ENCODE measurements at regions not wholly inside any gene's neighbourhood (a gene's known extent, or its start where the extent isn't known, plus 50 kb on each side); places are given as distances from the start of the nearest gene placed in this dataset.
"Not testable (repeated sequence)": the region's sequence is repeated elsewhere in the genome, so short reads cannot be mapped to it uniquely, and the experiment has no call there.

DNA sequence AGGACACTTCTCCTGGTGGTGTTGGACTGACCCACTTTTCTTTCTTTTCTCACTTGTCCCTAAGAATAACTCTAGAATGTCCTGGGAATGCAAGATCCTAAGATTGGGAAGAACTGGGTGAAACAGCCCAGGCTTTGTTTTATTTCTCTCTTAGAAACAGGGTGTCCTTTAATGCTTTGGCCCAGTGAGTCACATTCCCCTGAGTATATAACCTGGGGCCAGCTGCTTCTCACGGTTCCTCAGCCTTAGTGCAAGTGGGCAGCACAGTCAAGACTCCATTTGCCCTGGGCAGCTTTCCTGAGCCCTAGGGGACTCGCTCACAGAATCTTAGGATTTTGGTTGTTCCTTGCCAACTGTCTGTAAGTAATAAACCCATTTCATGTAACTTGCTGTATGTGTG lies 355.0 kb downstream of the DSC3 start:
- ATAC-seq = no peak
- Histone ChIP-seq H3K27ac (no peak overlapping the region), H3K9me3 (no peaks in the 10 kb centered on the region), H3K36me3 (no peaks in the 10 kb centered on the region), H3K4me1 (peaks cover 0 to 11% (median 0%) of the 10 kb centered on the region in 3 donors), H3K4me3 (no peak overlapping the region), H3K27me3 (no peaks in the 10 kb centered on the region)
- 58% methylated on average over 2 of the region's 2 CpGs; no CpG with 5 or more reads in 1 of the 2 donors for WGBS, 2 donors (ENCODE audit: low coverage in 1 of 2)
- TF ChIP-seq POLR2A (IDR thresholded peaks at IDR 0.05) (no peak), CTCF (IDR thresholded peaks at IDR 0.05) (no peak), EP300 (IDR thresholded peaks at IDR 0.05) (no peak), POLR2AphosphoS5 (IDR thresholded peaks at IDR 0.05) (no peak)

DNA sequence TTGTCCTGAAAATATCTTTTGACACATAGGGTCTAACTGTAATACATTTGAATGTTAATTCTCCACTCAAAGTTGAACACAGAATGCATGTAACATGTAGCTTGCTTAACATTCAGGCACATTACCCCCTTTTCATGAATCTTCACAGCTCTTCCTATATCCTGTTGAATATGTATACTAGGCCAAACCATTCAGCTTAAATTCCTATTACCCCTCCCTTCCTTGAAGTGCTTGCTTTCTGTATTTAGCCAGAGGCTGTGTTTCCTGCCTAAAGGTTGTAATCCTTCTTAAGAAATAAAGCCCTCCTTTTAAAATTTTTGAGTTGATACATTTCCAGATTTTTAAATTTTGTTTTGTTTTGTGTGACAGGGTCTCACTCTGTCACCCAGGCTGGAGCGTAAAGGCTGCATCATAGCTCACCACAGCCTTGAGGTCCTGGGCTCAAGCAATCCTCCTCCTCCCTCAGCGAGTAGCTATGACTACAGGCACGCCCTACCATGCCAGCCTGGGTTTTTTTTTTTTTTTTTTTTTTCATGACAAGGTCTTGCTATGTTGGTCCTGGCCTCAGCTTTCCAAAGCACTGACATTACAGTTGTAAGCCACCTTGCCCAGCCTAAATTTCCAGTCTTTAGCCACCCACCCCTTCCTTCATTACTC lies 357.6 kb downstream of the DSC3 start:
- no peak for ATAC-seq
- Histone ChIP-seq H3K27me3 (no peaks in the 10 kb centered on the region), H3K4me3 (no peak overlapping the region), H3K4me1 (peaks cover 0 to 28% (median 2%) of the 10 kb centered on the region in 3 donors), H3K27ac (no peak overlapping the region), H3K36me3 (no peaks in the 10 kb centered on the region), H3K9me3 (no peaks in the 10 kb centered on the region)
- 56 to 79% methylated on average over 3 of the region's 3 CpGs for WGBS, 2 donors (ENCODE audit: low coverage in 1 of 2)
- no peak for TF ChIP-seq CTCF (IDR thresholded peaks at IDR 0.05)
- no peak for TF ChIP-seq POLR2A (IDR thresholded peaks at IDR 0.05)

GRCh38 chr18:30683836-30684235 lies 358.7 kb downstream of the DSC3 start:
- 47 to 75% methylated on average over 2 of the region's 2 CpGs for WGBS, 2 donors (ENCODE audit: low coverage in 1 of 2)
- ATAC-seq = no peak
- H3K9me3 ChIP-seq = no peaks in the 10 kb centered on the region
- no peaks in the 10 kb centered on the region for H3K27me3 ChIP-seq
- TF ChIP-seq POLR2AphosphoS5 (IDR thresholded peaks at IDR 0.05) (no peak), CTCF (IDR thresholded peaks at IDR 0.05) (no peak), EP300 (IDR thresholded peaks at IDR 0.05) (no peak), POLR2A (IDR thresholded peaks at IDR 0.05) (no peak)
- no peaks in the 10 kb centered on the region for H3K36me3 ChIP-seq
- H3K4me3 ChIP-seq = no peak overlapping the region
- H3K27ac ChIP-seq = peak overlapping the region in 1 of 4 donors; percentile 46
- H3K4me1 ChIP-seq = peaks cover 0 to 34% (median 2%) of the 10 kb centered on the region in 3 donors

DNA sequence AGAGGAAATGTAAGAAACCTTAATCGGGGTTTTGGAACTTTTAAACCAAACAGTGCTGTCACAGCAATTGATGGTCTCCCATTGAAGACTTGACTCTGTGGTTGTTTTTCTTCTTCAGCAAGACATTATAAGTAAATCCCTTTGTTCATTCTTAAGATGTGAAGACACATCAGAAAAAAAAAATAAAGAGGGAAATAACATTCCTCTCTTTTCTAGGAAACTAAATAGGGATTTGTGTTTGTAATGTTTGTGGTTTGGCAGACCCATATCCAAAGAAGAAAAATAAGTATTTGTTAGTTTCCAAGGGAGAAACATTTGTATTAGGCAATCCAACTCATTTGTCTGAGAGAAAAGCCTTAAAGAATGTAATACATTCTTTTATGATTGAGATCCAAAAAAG lies 359.9 kb downstream of the DSC3 start:
- no peak for TF ChIP-seq POLR2A (IDR thresholded peaks at IDR 0.05)
- TF ChIP-seq POLR2AphosphoS5 (IDR thresholded peaks at IDR 0.05) = no peak
- no peak for TF ChIP-seq EP300 (IDR thresholded peaks at IDR 0.05)
- no peak for TF ChIP-seq CTCF (IDR thresholded peaks at IDR 0.05)
- H3K27ac ChIP-seq = peak overlapping the region in 3 of 4 donors; percentile 39 to 53 (median 46)
- no peaks in the 10 kb centered on the region for H3K27me3 ChIP-seq
- H3K4me3 ChIP-seq = no peak overlapping the region
- no peaks in the 10 kb centered on the region for H3K9me3 ChIP-seq
- peaks cover 0 to 34% (median 2%) of the 10 kb centered on the region in 3 donors for H3K4me1 ChIP-seq
- ATAC-seq = no peak
- 0% methylated on average over 1 of the region's 1 CpG for WGBS, 2 donors (ENCODE audit: low coverage in 1 of 2)
- H3K36me3 ChIP-seq = no peaks in the 10 kb centered on the region

GRCh38 chr18:30679285-30679930 lies 363.1 kb downstream of the DSC3 start:
- Histone ChIP-seq H3K4me1 (peaks cover 0 to 36% (median 2%) of the 10 kb centered on the region in 3 donors), H3K4me3 (no peak overlapping the region), H3K27ac (peak overlapping the region in 1 of 4 donors; percentile 29), H3K27me3 (no peaks in the 10 kb centered on the region), H3K9me3 (no peaks in the 10 kb centered on the region), H3K36me3 (no peaks in the 10 kb centered on the region)
- TF ChIP-seq EP300 (IDR thresholded peaks at IDR 0.05) (no peak), CTCF (IDR thresholded peaks at IDR 0.05) (no peak), POLR2AphosphoS5 (IDR thresholded peaks at IDR 0.05) (no peak), POLR2A (IDR thresholded peaks at IDR 0.05) (no peak)
- 66 to 80% methylated on average over 5 of the region's 5 CpGs for WGBS, 2 donors (ENCODE audit: low coverage in 1 of 2)
- no peak for ATAC-seq

DNA sequence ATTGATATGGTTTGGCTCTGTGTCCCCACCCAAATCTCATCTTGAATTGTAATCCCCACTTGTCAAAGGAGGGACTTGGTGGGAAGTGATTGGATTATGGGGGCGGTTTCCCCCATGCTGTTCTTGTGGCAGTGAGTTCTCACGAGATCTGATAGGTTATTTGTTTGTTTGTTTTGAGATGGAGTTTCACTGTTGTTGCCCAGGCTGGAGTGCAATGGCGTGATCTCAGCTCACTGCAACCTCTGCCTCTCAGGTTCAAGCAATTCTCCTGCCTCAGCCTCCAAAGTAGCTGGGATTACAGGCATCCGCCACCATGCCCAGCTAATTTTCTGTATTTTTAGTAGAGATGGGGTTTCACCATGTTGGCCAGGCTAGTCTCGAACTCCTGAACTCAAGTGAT lies 364.7 kb downstream of the DSC3 start:
- 83 to 100% methylated on average over 1 of the region's 5 CpGs for WGBS, 2 donors (ENCODE audit: low coverage in 1 of 2)

More for the DNA sequence above, 364.7 kb downstream of the DSC3 start:
- not testable (repeated sequence) for ATAC-seq, H3K9me3 ChIP-seq, H3K27ac ChIP-seq, H3K36me3 ChIP-seq, H3K27me3 ChIP-seq, H3K4me3 ChIP-seq
- peaks cover 0 to 31% (median 2%) of the 10 kb centered on the region in 3 donors for H3K4me1 ChIP-seq
